WERI-Rb-1 (cell line): ENCODE measurements at regions not wholly inside any gene's neighbourhood (a gene's known extent, or its start where the extent isn't known, plus 50 kb on each side); places are given as distances from the start of the nearest gene placed in this dataset.

Experiments
- DNase-seq: peaks from one replicate; pipeline ENCODE4 v3.0.0-alpha.2; 2020
- H3K27ac ChIP-seq: fragments of 250-450 bp; sonication (Bioruptor Pico); 2 replicates; pipeline ENCODE4 v1.5.1; 2020; ENCODE audit warnings: mild to moderate bottlenecking, moderate library complexity
- H3K27me3 ChIP-seq: fragments of 250-450 bp; sonication (Bioruptor Pico); 2 replicates; pipeline ENCODE4 v1.5.1; 2021; ENCODE audit warnings: mild to moderate bottlenecking, low read depth, moderate library complexity; ENCODE audit not compliant: insufficient read depth, severe bottlenecking
- H3K36me3 ChIP-seq: fragments of 250-450 bp; sonication (Bioruptor Pico); 2 replicates; pipeline ENCODE4 v1.5.1; 2020; ENCODE audit warnings: mild to moderate bottlenecking, moderate library complexity
- H3K4me3 ChIP-seq: 2 replicates; pipeline ENCODE4 v1.5.1; 2011; ENCODE audit warnings: low read depth, mild to moderate bottlenecking, control low read depth, low read length
- H3K9me3 ChIP-seq: fragments of 250-450 bp; sonication (Bioruptor Pico); 2 replicates; pipeline ENCODE4 v1.5.1; 2021; ENCODE audit warnings: mild to moderate bottlenecking, moderate library complexity; ENCODE audit not compliant: severe bottlenecking
- CTCF ChIP-seq: IDR thresholded peaks from 2 replicates; pipeline ENCODE4 v1.5.1; 2011; ENCODE audit warnings: low read depth, mild to moderate bottlenecking, control low read depth, inconsistent platforms, low read length

GRCh38 chr14:84535484-84535883, 994.5 kb upstream of the FLRT2 start:
- Histone ChIP-seq H3K4me3 (no peak overlapping the region), H3K9me3 (no peaks in the 10 kb centered on the region), H3K27me3 (no peaks in the 10 kb centered on the region), H3K36me3 (no peaks in the 10 kb centered on the region), H3K27ac (no peak overlapping the region)
- no peak for TF ChIP-seq CTCF
- DNase-seq: no peak

GRCh38 chr14:84535976-84536375, 994.0 kb upstream of the FLRT2 start:
- Histone ChIP-seq H3K27me3 (no peaks in the 10 kb centered on the region), H3K27ac (no peak overlapping the region), H3K9me3 (no peaks in the 10 kb centered on the region), H3K4me3 (no peak overlapping the region), H3K36me3 (no peaks in the 10 kb centered on the region)
- DNase-seq: no peak
- no peak for TF ChIP-seq CTCF

GRCh38 chr14:84541018-84541417, 988.9 kb upstream of the FLRT2 start:
- no peaks in the 10 kb centered on the region for H3K36me3 ChIP-seq
- no peak for DNase-seq

GRCh38 chr14:84543859-84544258, 986.1 kb upstream of the FLRT2 start:
- DNase-seq: no peak
- no peak for TF ChIP-seq CTCF
- no peak overlapping the region for H3K27ac ChIP-seq
- no peaks in the 10 kb centered on the region for H3K9me3 ChIP-seq
- H3K36me3 ChIP-seq: no peaks in the 10 kb centered on the region
- no peak overlapping the region for H3K4me3 ChIP-seq
- H3K27me3 ChIP-seq: no peaks in the 10 kb centered on the region

More at GRCh38 chr14:84541018-84541417, 988.9 kb upstream of the FLRT2 start:
- no peaks in the 10 kb centered on the region for H3K9me3 ChIP-seq
- TF ChIP-seq CTCF: no peak
- no peak overlapping the region for H3K27ac ChIP-seq
- no peak overlapping the region for H3K4me3 ChIP-seq
- no peaks in the 10 kb centered on the region for H3K27me3 ChIP-seq

- Histone ChIP-seq H3K27me3 (no peaks in the 10 kb centered on the region), H3K4me3 (no peak overlapping the region), H3K36me3 (no peaks in the 10 kb centered on the region), H3K9me3 (no peaks in the 10 kb centered on the region), H3K27ac (no peak overlapping the region)
- TF ChIP-seq CTCF: no peak
- no peak for DNase-seq
Measured at GRCh38 chr14:84544486-84545131, 985.3 kb upstream of the FLRT2 start.

- H3K4me3 ChIP-seq: no peak overlapping the region
- DNase-seq: no peak
- no peaks in the 10 kb centered on the region for H3K36me3 ChIP-seq
- H3K27me3 ChIP-seq: no peaks in the 10 kb centered on the region
- no peak overlapping the region for H3K27ac ChIP-seq
- H3K9me3 ChIP-seq: no peaks in the 10 kb centered on the region
- TF ChIP-seq CTCF: no peak
Measured at GRCh38 chr14:84546236-84546635, 983.7 kb upstream of the FLRT2 start.
